WTC11 (cell line): ENCODE measurements at regions not wholly inside any gene's neighbourhood (a gene's known extent, or its start where the extent isn't known, plus 50 kb on each side); places are given as distances from the start of the nearest gene placed in this dataset.

Experiments
- ATAC-seq: fragments of 200-7000 bp; cut with Tn5 transposase; 2 replicates; pipeline ENCODE4 v1.10.0; 2021; ENCODE audit warnings: mild to moderate bottlenecking, moderate library complexity
- CTCF ChIA-PET: fragments of 300-600 bp; sonication (Branson Sonifier 250); formaldehyde crosslinking; loops from one replicate; lab custom pipeline; 2021; ENCODE audit warnings: antibody characterized with exemption; lab: Charles Lee
- POLR2A ChIA-PET: fragments of 350-600 bp; sonication (Branson Sonifier 250); formaldehyde crosslinking; loops from one replicate; lab custom pipeline; 2021; ENCODE audit warnings: antibody characterized with exemption; lab: Charles Lee
- DNase-seq: peaks from one replicate; pipeline ENCODE4 v3.0.0; 2021; ENCODE audit warnings: low spot score
- H3K27ac Mint-ChIP-seq: 2 replicates; pipeline ENCODE4 v1.8.0; 2021; ENCODE audit warnings: mixed read lengths
- H3K27me3 Mint-ChIP-seq: 2 replicates; pipeline ENCODE4 v1.8.0; 2021; ENCODE audit warnings: low read depth, mild to moderate bottlenecking, moderate library complexity, mixed read lengths
- H3K36me3 Mint-ChIP-seq: 2 replicates; pipeline ENCODE4 v1.8.0; 2021; ENCODE audit warnings: mixed read lengths
- H3K4me1 Mint-ChIP-seq: 2 replicates; pipeline ENCODE4 v1.8.0; 2022; ENCODE audit warnings: mixed read lengths
- H3K4me3 Mint-ChIP-seq: 2 replicates; pipeline ENCODE4 v1.8.0; 2021; ENCODE audit warnings: mild to moderate bottlenecking, moderate library complexity, mixed read lengths
- H3K9me3 Mint-ChIP-seq: 2 replicates; pipeline ENCODE4 v1.8.0; 2021; ENCODE audit warnings: mixed read lengths
- E2F4 ChIP-seq: sonication (generic); formaldehyde crosslinking; IDR thresholded peaks from 2 replicates; pipeline ENCODE4 v1.8.1; 2022; ENCODE audit warnings: low read depth, mild to moderate bottlenecking, moderate library complexity, missing genetic modification reagents, borderline replicate concordance
- FOXK1 ChIP-seq: sonication (generic); formaldehyde crosslinking; IDR thresholded peaks from 2 replicates; pipeline ENCODE4 v1.8.0; 2022; ENCODE audit warnings: mild to moderate bottlenecking, moderate library complexity, missing genetic modification reagents
- FOXP4 ChIP-seq: sonication (generic); formaldehyde crosslinking; IDR thresholded peaks from 2 replicates; pipeline ENCODE4 v1.8.0; 2022; ENCODE audit warnings: mild to moderate bottlenecking, missing genetic modification reagents
- IRF2 ChIP-seq: sonication (generic); formaldehyde crosslinking; IDR thresholded peaks from 2 replicates; pipeline ENCODE4 v1.8.0; 2022; ENCODE audit warnings: low read depth, missing genetic modification reagents, borderline replicate concordance
- MXD4 ChIP-seq: fragments of 250-450 bp; sonication (Bioruptor Pico); IDR thresholded peaks from 2 replicates; pipeline ENCODE4 v1.8.0; 2021; ENCODE audit warnings: mild to moderate bottlenecking, moderate library complexity, borderline replicate concordance
- PRDM15 ChIP-seq: sonication (generic); formaldehyde crosslinking; IDR thresholded peaks from 2 replicates; pipeline ENCODE4 v1.8.0; 2022; ENCODE audit warnings: missing genetic modification reagents
- PRRX2 ChIP-seq: fragments of 250-450 bp; sonication (Bioruptor Pico); IDR thresholded peaks from 2 replicates; pipeline ENCODE4 v1.8.0; 2021; ENCODE audit warnings: mild to moderate bottlenecking
- SOX15 ChIP-seq: fragments of 250-450 bp; sonication (Bioruptor Pico); IDR thresholded peaks from 2 replicates; pipeline ENCODE4 v1.9.0; 2021; ENCODE audit warnings: mild to moderate bottlenecking
- TP53 ChIP-seq: sonication (generic); formaldehyde crosslinking; IDR thresholded peaks from 2 replicates; pipeline ENCODE4 v1.8.1; 2023; ENCODE audit warnings: mild to moderate bottlenecking, missing genetic modification reagents
- ZNF317 ChIP-seq: sonication (generic); formaldehyde crosslinking; IDR thresholded peaks from 2 replicates; pipeline ENCODE4 v1.8.1; 2023; ENCODE audit warnings: low read depth, mild to moderate bottlenecking, moderate library complexity, missing genetic modification reagents, borderline replicate concordance
- ZNF423 ChIP-seq: fragments of 250-450 bp; sonication (Bioruptor Pico); IDR thresholded peaks from 2 replicates; pipeline ENCODE4 v2.1.2; 2022; ENCODE audit warnings: mild to moderate bottlenecking, moderate library complexity
- TF ChIP-seq, protein P1 (sequence below): sonication (generic); formaldehyde crosslinking; IDR thresholded peaks from 2 replicates; pipeline ENCODE4 v1.8.1; 2022; ENCODE audit warnings: low read depth, missing genetic modification reagents, borderline replicate concordance
- TF ChIP-seq, protein P2 (sequence below): fragments of 200-600 bp; IDR thresholded peaks from 2 replicates; pipeline ENCODE4 v1.8.0; 2022; ENCODE audit warnings: antibody characterized with exemption
- TF ChIP-seq, protein P3 (sequence below): fragments of 250-450 bp; sonication (Bioruptor Pico); IDR thresholded peaks from 2 replicates; pipeline ENCODE4 v1.9.0; 2021; ENCODE audit warnings: mild to moderate bottlenecking, borderline replicate concordance

DNA sequence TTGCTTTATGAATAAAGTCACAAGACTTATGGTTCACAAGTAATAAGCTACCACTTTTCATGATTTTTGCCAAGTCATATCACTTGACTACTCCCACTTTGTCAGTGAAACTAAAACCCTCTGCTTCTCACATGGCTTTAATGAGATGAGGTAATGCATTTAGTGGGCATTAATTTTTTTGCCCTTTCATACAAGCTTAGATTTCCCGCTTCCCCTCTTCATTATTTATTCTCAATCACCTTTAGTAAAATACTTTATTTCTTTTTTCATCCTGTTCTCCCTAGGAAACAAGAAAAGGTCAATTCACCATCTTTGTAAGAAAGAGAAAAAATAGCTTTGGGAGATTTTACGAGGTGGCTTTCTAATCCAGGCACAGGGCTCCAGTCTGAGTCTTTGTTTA is 109.6 kb upstream of the STARD3NL start:
- peaks cover 28% of the 10 kb centered on the region for H3K4me1 Mint-ChIP-seq
- no peaks in the 10 kb centered on the region for H3K27me3 Mint-ChIP-seq
- no peak for DNase-seq
- CTCF ChIA-PET = interaction anchor here (0.6 to 2.1 kb wide), 3 partner anchors 150 to 250 kb away, joined by 3 to 8 read pairs (median 3); partner anchors contain the start of gene SFRP4
- H3K27ac Mint-ChIP-seq = no peak overlapping the region
- H3K4me3 Mint-ChIP-seq = no peak overlapping the region
- POLR2A ChIA-PET = no interaction called here
- ATAC-seq = no peak
- 0 out of 2 replicates have a peak, but pooled peaks cover under 1% of the 10 kb centered on the region for H3K9me3 Mint-ChIP-seq
- TF ChIP-seq PRRX2 (no peak), MXD4 (CRISPR knock-in tag) (no peak)
- H3K36me3 Mint-ChIP-seq = no peaks in the 10 kb centered on the region

GRCh38 chr7:38069052-38069451 is 109.0 kb upstream of the STARD3NL start:
- no peak overlapping the region for H3K4me3 Mint-ChIP-seq
- H3K36me3 Mint-ChIP-seq = no peaks in the 10 kb centered on the region
- no peaks in the 10 kb centered on the region for H3K9me3 Mint-ChIP-seq
- H3K27me3 Mint-ChIP-seq = no peaks in the 10 kb centered on the region
- DNase-seq = no peak
- no peak for TF ChIP-seq E2F4 (CRISPR knock-in tag)
- TF ChIP-seq TP53 (CRISPR knock-in tag) = no peak
- TF ChIP-seq IRF2 (CRISPR knock-in tag) = no peak
- peak; percentile 54; the same call in 1 of the 2 replicates for TF ChIP-seq ZNF423
- TF ChIP-seq PRDM15 (CRISPR knock-in tag) = peak; percentile 60
- TF ChIP-seq, protein P1, sequence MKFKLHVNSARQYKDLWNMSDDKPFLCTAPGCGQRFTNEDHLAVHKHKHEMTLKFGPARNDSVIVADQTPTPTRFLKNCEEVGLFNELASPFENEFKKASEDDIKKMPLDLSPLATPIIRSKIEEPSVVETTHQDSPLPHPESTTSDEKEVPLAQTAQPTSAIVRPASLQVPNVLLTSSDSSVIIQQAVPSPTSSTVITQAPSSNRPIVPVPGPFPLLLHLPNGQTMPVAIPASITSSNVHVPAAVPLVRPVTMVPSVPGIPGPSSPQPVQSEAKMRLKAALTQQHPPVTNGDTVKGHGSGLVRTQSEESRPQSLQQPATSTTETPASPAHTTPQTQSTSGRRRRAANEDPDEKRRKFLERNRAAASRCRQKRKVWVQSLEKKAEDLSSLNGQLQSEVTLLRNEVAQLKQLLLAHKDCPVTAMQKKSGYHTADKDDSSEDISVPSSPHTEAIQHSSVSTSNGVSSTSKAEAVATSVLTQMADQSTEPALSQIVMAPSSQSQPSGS (CRISPR knock-in tag) = no peak
- POLR2A ChIA-PET = no interaction called here
- H3K4me1 Mint-ChIP-seq = peaks cover 32% of the 10 kb centered on the region
- CTCF ChIA-PET = interaction anchor here (1.0 to 2.1 kb wide), 2 partner anchors 152 to 250 kb away, joined by 3 to 8 read pairs; partner anchors contain the start of gene SFRP4
- H3K27ac Mint-ChIP-seq = no peak overlapping the region
- ATAC-seq = no peak

GRCh38 chr7:38070718-38071117 is 107.3 kb upstream of the STARD3NL start:
- ChIA-PET CTCF (interaction anchor here (0.6 to 1.5 kb wide), 17 partner anchors 9 to 299 kb away, joined by 3 to 21 read pairs (median 4); partner anchors contain the start of genes EPDR1 and SFRP4), POLR2A (interaction anchor here (0.5 kb wide), 1 partner anchor 320 kb away, joined by 3 read pairs; no protein-coding TSS in a partner anchor)
- Mint-ChIP-seq H3K27ac (peak overlapping the region; percentile 71), H3K4me1 (peaks cover 34% of the 10 kb centered on the region), H3K27me3 (no peaks in the 10 kb centered on the region), H3K4me3 (no peak overlapping the region), H3K36me3 (no peaks in the 10 kb centered on the region), H3K9me3 (no peaks in the 10 kb centered on the region)
- peak; percentile 99 for ATAC-seq
- DNase-seq = peak; percentile 25
- TF ChIP-seq FOXK1 (CRISPR knock-in tag) = no peak
- TF ChIP-seq ZNF317 (CRISPR knock-in tag) = peak; percentile 26; the same call in 1 of the 2 replicates
- TF ChIP-seq, protein P2, sequence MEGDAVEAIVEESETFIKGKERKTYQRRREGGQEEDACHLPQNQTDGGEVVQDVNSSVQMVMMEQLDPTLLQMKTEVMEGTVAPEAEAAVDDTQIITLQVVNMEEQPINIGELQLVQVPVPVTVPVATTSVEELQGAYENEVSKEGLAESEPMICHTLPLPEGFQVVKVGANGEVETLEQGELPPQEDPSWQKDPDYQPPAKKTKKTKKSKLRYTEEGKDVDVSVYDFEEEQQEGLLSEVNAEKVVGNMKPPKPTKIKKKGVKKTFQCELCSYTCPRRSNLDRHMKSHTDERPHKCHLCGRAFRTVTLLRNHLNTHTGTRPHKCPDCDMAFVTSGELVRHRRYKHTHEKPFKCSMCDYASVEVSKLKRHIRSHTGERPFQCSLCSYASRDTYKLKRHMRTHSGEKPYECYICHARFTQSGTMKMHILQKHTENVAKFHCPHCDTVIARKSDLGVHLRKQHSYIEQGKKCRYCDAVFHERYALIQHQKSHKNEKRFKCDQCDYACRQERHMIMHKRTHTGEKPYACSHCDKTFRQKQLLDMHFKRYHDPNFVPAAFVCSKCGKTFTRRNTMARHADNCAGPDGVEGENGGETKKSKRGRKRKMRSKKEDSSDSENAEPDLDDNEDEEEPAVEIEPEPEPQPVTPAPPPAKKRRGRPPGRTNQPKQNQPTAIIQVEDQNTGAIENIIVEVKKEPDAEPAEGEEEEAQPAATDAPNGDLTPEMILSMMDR = 0 out of 2 replicates have a peak, but pooled peaks have one; percentile 22
- no peak for TF ChIP-seq FOXP4 (CRISPR knock-in tag)
- no peak for TF ChIP-seq PRRX2
- TF ChIP-seq, protein P3, sequence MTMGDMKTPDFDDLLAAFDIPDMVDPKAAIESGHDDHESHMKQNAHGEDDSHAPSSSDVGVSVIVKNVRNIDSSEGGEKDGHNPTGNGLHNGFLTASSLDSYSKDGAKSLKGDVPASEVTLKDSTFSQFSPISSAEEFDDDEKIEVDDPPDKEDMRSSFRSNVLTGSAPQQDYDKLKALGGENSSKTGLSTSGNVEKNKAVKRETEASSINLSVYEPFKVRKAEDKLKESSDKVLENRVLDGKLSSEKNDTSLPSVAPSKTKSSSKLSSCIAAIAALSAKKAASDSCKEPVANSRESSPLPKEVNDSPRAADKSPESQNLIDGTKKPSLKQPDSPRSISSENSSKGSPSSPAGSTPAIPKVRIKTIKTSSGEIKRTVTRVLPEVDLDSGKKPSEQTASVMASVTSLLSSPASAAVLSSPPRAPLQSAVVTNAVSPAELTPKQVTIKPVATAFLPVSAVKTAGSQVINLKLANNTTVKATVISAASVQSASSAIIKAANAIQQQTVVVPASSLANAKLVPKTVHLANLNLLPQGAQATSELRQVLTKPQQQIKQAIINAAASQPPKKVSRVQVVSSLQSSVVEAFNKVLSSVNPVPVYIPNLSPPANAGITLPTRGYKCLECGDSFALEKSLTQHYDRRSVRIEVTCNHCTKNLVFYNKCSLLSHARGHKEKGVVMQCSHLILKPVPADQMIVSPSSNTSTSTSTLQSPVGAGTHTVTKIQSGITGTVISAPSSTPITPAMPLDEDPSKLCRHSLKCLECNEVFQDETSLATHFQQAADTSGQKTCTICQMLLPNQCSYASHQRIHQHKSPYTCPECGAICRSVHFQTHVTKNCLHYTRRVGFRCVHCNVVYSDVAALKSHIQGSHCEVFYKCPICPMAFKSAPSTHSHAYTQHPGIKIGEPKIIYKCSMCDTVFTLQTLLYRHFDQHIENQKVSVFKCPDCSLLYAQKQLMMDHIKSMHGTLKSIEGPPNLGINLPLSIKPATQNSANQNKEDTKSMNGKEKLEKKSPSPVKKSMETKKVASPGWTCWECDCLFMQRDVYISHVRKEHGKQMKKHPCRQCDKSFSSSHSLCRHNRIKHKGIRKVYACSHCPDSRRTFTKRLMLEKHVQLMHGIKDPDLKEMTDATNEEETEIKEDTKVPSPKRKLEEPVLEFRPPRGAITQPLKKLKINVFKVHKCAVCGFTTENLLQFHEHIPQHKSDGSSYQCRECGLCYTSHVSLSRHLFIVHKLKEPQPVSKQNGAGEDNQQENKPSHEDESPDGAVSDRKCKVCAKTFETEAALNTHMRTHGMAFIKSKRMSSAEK (CRISPR knock-in tag) = no peak
- TF ChIP-seq SOX15 (CRISPR knock-in tag) = no peak
